Endothelial cell of umbilical vein (primary cell): ENCODE measurements at regions not wholly inside any gene's neighbourhood (a gene's known extent, or its start where the extent isn't known, plus 50 kb on each side); places are given as distances from the start of the nearest gene placed in this dataset.
A peak's percentile ranks its signal among the peaks of the same experiment; 100 is the strongest.

Source experiments
- BruUV-seq: library from RNA; stranded (reverse); fragments of 400-500 nt; replicated peaks from 2 replicates; lab custom pipeline; 2021; lab: Mats Ljungman, UMichigan
- CTCF ChIA-PET: fragments of 300-600, 350-600 bp; sonication (Branson Sonifier 250); formaldehyde crosslinking; loops from one replicate; lab custom pipeline; 2021; ENCODE audit warnings: antibody characterized with exemption, inconsistent platforms; lab: Charles Lee
- POLR2A ChIA-PET: fragments of 300-600, 350-600 bp; sonication (Branson Sonifier 250); formaldehyde crosslinking; loops from one replicate; lab custom pipeline; 2021; ENCODE audit warnings: antibody characterized with exemption, inconsistent platforms; lab: Charles Lee
- DNase-seq: peaks from one replicate; pipeline ENCODE4 v3.0.0-alpha.2; 2011; ENCODE audit warnings: low read depth, low spot score
- FAIRE-seq: peaks from 2 replicates; lab custom pipeline; 2011; peaks lifted over from hg19 to GRCh38; lab: Jason Lieb, UNC
- H2AFZ ChIP-seq: 2 replicates; pipeline ENCODE4 v1.6.0; 2012; ENCODE audit warnings: low read depth, low read length, control low read depth, inconsistent platforms
- H3K27ac ChIP-seq: 2 replicates; pipeline ENCODE4 v1.5.1; 2011; ENCODE audit warnings: low read depth, mild to moderate bottlenecking, control low read depth, low read length, moderate library complexity; ENCODE audit not compliant: insufficient read depth
- H3K27me3 ChIP-seq, 2 experiments: 2 replicates each; pipeline versions ENCODE4 v1.6.0 to v1.6.1; 2011; ENCODE audit warnings: low read length in 2 of 2, mixed read lengths in 1 of 2; ENCODE audit not compliant: control insufficient read depth in 2 of 2, insufficient read depth in 2 of 2
- H3K36me3 ChIP-seq, 2 experiments: 2 replicates in 1 of 2; 3 replicates in 1 of 2; pipeline ENCODE4 v1.5.1; 2011; ENCODE audit warnings: low read length in 2 of 2, mild to moderate bottlenecking in 1 of 2, moderate library complexity in 1 of 2; ENCODE audit not compliant: control insufficient read depth in 2 of 2, insufficient read depth in 2 of 2; ENCODE audit errors: extremely low read depth in 1 of 2
- H3K4me1 ChIP-seq: 3 replicates; pipeline ENCODE4 v1.5.1; 2011; ENCODE audit warnings: mild to moderate bottlenecking, low read length; ENCODE audit not compliant: control insufficient read depth, insufficient read depth; ENCODE audit errors: extremely low read depth
- H3K4me2 ChIP-seq: 2 replicates; pipeline ENCODE4 v1.6.1; 2011; ENCODE audit warnings: low read length, control low read depth, mixed read lengths; ENCODE audit not compliant: insufficient read depth
- H3K4me3 ChIP-seq, 3 experiments: fragments of 200-600 bp in 1 of 3; sonication (generic), shearing (Covaris generic) in 1 of 3; replicated peaks in 1 of 3; 2 replicates each; pipeline ENCODE4 v1.5.1; 2011 to 2016; ENCODE audit warnings: control low read depth in 3 of 3, low read length in 3 of 3, mild to moderate bottlenecking in 2 of 3, inconsistent platforms in 1 of 3, low read depth in 1 of 3, moderate library complexity in 1 of 3; ENCODE audit not compliant: insufficient read depth in 1 of 3
- H3K79me2 ChIP-seq: 2 replicates; pipeline ENCODE4 v1.6.0; 2012; ENCODE audit warnings: low read length, inconsistent platforms; ENCODE audit not compliant: control insufficient read depth, insufficient read depth
- H3K9ac ChIP-seq: replicated peaks from 2 replicates; pipeline ENCODE3; 2011; ENCODE audit warnings: low read length, control low read depth; ENCODE audit not compliant: insufficient read depth; ENCODE audit errors: extremely low read depth
- H3K9me1 ChIP-seq: replicated peaks from 3 replicates; pipeline ENCODE4 v1.6.0; 2011; ENCODE audit warnings: mild to moderate bottlenecking, low read length; ENCODE audit not compliant: control insufficient read depth, insufficient read depth; ENCODE audit errors: extremely low read depth
- H3K9me3 ChIP-seq: replicated peaks from 2 replicates; pipeline ENCODE4 v1.5.1; 2012; ENCODE audit warnings: low read length, inconsistent platforms; ENCODE audit not compliant: control insufficient read depth, insufficient read depth
- H4K20me1 ChIP-seq: replicated peaks from 2 replicates; pipeline ENCODE3; 2011; ENCODE audit warnings: mild to moderate bottlenecking, low read length; ENCODE audit not compliant: control insufficient read depth, insufficient read depth; ENCODE audit errors: extremely low read depth
- CTCF ChIP-seq, 2 donors: IDR thresholded peaks; 1 replicate in 1 of 2; 2 replicates in 1 of 2; pipeline ENCODE4 v1.5.1; 2011; ENCODE audit warnings: low read length in 2 of 2, mild to moderate bottlenecking in 2 of 2, moderate library complexity in 2 of 2, control low read depth in 1 of 2, inconsistent platforms in 1 of 2, low read depth in 1 of 2; ENCODE audit not compliant: insufficient read depth in 1 of 2; ENCODE audit errors: extremely low read depth in 1 of 2
- EZH2 ChIP-seq: IDR thresholded peaks from 2 replicates; pipeline ENCODE4 v1.6.1; 2012; ENCODE audit warnings: borderline replicate concordance, low read depth, mild to moderate bottlenecking, moderate library complexity, low read length, inconsistent platforms; ENCODE audit not compliant: severe bottlenecking
- FOS ChIP-seq: IDR thresholded peaks from 2 replicates; pipeline ENCODE4 v1.6.1; 2011; ENCODE audit warnings: mild to moderate bottlenecking, low read length, moderate library complexity, borderline replicate concordance; ENCODE audit not compliant: insufficient read depth
- GATA2 ChIP-seq: IDR thresholded peaks from 2 replicates; pipeline ENCODE4 v1.7.0; 2011; ENCODE audit warnings: low read depth, mild to moderate bottlenecking, moderate library complexity, mixed read lengths, low read length; ENCODE audit not compliant: insufficient read length, insufficient read depth
- JUN ChIP-seq: IDR thresholded peaks from 2 replicates; pipeline ENCODE4 v1.6.1; 2011; ENCODE audit warnings: borderline replicate concordance, low read depth; ENCODE audit not compliant: insufficient read length, insufficient read depth
- MAX ChIP-seq: IDR thresholded peaks from 2 replicates; pipeline ENCODE4 v1.6.1; 2011; ENCODE audit not compliant: insufficient read depth, insufficient read length
- MYC ChIP-seq: IDR thresholded peaks from one replicate; pipeline ENCODE4 v1.6.1; 2011; ENCODE audit warnings: mild to moderate bottlenecking, low read depth, low read length
- POLR2A ChIP-seq: IDR thresholded peaks from 2 replicates; pipeline ENCODE4 v1.6.1; 2012; ENCODE audit warnings: low read depth, mild to moderate bottlenecking, control low read depth, low read length
- POLR2AphosphoS5 ChIP-seq: IDR thresholded peaks from 2 replicates; pipeline ENCODE4 v1.6.1; 2012; ENCODE audit warnings: low read depth, mild to moderate bottlenecking, control low read depth, low read length, moderate library complexity; ENCODE audit not compliant: insufficient read depth
- dilution Hi-C: fragments of 300-500 bp; cut with MboI; formaldehyde crosslinking; loops from one replicate; pipeline ENCODE4 v1.15.0; 2019; ENCODE audit warnings: low sequenced_read_pairs; ENCODE audit not compliant: extremely low pct_ligation_motif_present
- intact Hi-C: fragments of 100-400 bp; cut with micrococcal nuclease; formaldehyde crosslinking; loops from one replicate; pipeline ENCODE4 v1.10.0; 2022

GRCh38 chr11:86740628-86741483 is 59.5 kb upstream of the PRSS23 start:
- TF ChIP-seq POLR2AphosphoS5 (peak; percentile 62), GATA2 (peak; percentile 24), FOS (peak; percentile 99), POLR2A (no peak), MAX (no peak), EZH2 (no peak), CTCF (IDR thresholded peaks at IDR 0.05; ENCODE audit: extremely low read depth in 1 of 2, insufficient read depth in 1 of 2, low read depth in 1 of 2, low read length in 2 of 2) (no peak), MYC (no peak), JUN (peak; percentile 100)
- Histone ChIP-seq H3K36me3 (no peaks in the 10 kb centered on the region), H3K4me3 (peak overlapping the region in 1 of 3 experiments; percentile 7), H3K9ac (peak overlapping the region; percentile 90), H3K27me3 (no peaks in the 10 kb centered on the region), H4K20me1 (no peaks in the 10 kb centered on the region), H2AFZ (no peak overlapping the region), H3K9me3 (no peaks in the 10 kb centered on the region), H3K79me2 (no peaks in the 10 kb centered on the region), H3K9me1 (no peaks in the 10 kb centered on the region), H3K4me1 (peaks cover 78% of the 10 kb centered on the region), H3K4me2 (peak overlapping the region; percentile 69), H3K27ac (peak overlapping the region; percentile 99)
- intact Hi-C loops: loop anchor here (1.0 to 5.0 kb wide), 7 partner anchors 59 to 281 kb away; partner anchors contain the start of gene PRSS23
- ChIA-PET CTCF (interaction anchor here (0.6 to 1.9 kb wide), 13 partner anchors 12 to 284 kb away, joined by 3 to 15 read pairs (median 3); partner anchors contain the start of genes ME3 and PRSS23), POLR2A (interaction anchor here (0.6 to 1.5 kb wide), 4 partner anchors 20 to 225 kb away, joined by 3 to 12 read pairs (median 3); partner anchors contain the start of gene ME3)
- TSS peak; percentile 53 for BruUV-seq
- DNase-seq (peak; percentile 94), FAIRE-seq (peak; percentile 88)
- dilution Hi-C loops: no loop called here
